ENCODE measurements at regions not wholly inside any gene's neighbourhood (a gene's known extent, or its start where the extent isn't known, plus 50 kb on each side); places are given as distances from the start of the nearest gene placed in this dataset.
"Not testable (repeated sequence)": the region's sequence is repeated elsewhere in the genome, so short reads cannot be mapped to it uniquely, and the experiment has no call there.

GRCh38 chr9:73969936-73970335, 527.2 kb upstream of the RORB start:
- in situ Hi-C loops (cut with MboI; ENCODE audit: low sequenced_read_pairs): no loop called here

GRCh38 chr9:73976424-73976823, 520.7 kb upstream of the RORB start:
- in situ Hi-C loops (cut with MboI; ENCODE audit: low sequenced_read_pairs): not testable (repeated sequence)

- in situ Hi-C loops (cut with MboI; ENCODE audit: low sequenced_read_pairs): no loop called here
These were observed 517.3 kb upstream of the RORB start for GRCh38 chr9:73979894-73980264.

- in situ Hi-C loops (cut with MboI; ENCODE audit: low sequenced_read_pairs): no loop called here
These were observed 516.4 kb upstream of the RORB start for GRCh38 chr9:73980754-73981153.

- in situ Hi-C loops (cut with MboI; ENCODE audit: low sequenced_read_pairs): no loop called here
These were observed 515.7 kb upstream of the RORB start for GRCh38 chr9:73981405-73981804.

- in situ Hi-C loops (cut with MboI; ENCODE audit: low sequenced_read_pairs): no loop called here
These were observed 501.3 kb upstream of the RORB start for GRCh38 chr9:73995836-73996235.

- in situ Hi-C loops (cut with MboI; ENCODE audit: low sequenced_read_pairs): no loop called here
These were observed 500.3 kb upstream of the RORB start for GRCh38 chr9:73996844-73997243.

GRCh38 chr9:74001382-74001781, 495.8 kb upstream of the RORB start:
- in situ Hi-C loops (cut with MboI; ENCODE audit: low sequenced_read_pairs): no loop called here

- in situ Hi-C loops (cut with MboI; ENCODE audit: low sequenced_read_pairs): no loop called here
These were observed 490.2 kb upstream of the RORB start for GRCh38 chr9:74006935-74007334.

- in situ Hi-C loops (cut with MboI; ENCODE audit: low sequenced_read_pairs): no loop called here
These were observed 489.3 kb upstream of the RORB start for GRCh38 chr9:74007833-74008232.

- in situ Hi-C loops (cut with MboI; ENCODE audit: low sequenced_read_pairs): no loop called here
These were observed 481.1 kb upstream of the RORB start for GRCh38 chr9:74016004-74016403.

GRCh38 chr9:74025402-74025925, 471.7 kb upstream of the RORB start:
- in situ Hi-C loops (cut with MboI; ENCODE audit: low sequenced_read_pairs): no loop called here

- in situ Hi-C loops (cut with MboI; ENCODE audit: low sequenced_read_pairs): no loop called here
These were observed 464.7 kb upstream of the RORB start for GRCh38 chr9:74032421-74032820.

GRCh38 chr9:74035786-74036185, 461.3 kb upstream of the RORB start:
- in situ Hi-C loops (cut with MboI; ENCODE audit: low sequenced_read_pairs): no loop called here

GRCh38 chr9:74036549-74037231, 460.4 kb upstream of the RORB start:
- in situ Hi-C loops (cut with MboI; ENCODE audit: low sequenced_read_pairs): no loop called here

- in situ Hi-C loops (cut with MboI; ENCODE audit: low sequenced_read_pairs): no loop called here
These were observed 459.9 kb upstream of the RORB start for GRCh38 chr9:74037274-74037673.

GRCh38 chr9:74041588-74041987, 455.5 kb upstream of the RORB start:
- in situ Hi-C loops (cut with MboI; ENCODE audit: low sequenced_read_pairs): no loop called here

GRCh38 chr9:74044844-74045243, 452.3 kb upstream of the RORB start:
- in situ Hi-C loops (cut with MboI; ENCODE audit: low sequenced_read_pairs): no loop called here

- in situ Hi-C loops (cut with MboI; ENCODE audit: low sequenced_read_pairs): no loop called here
These were observed 441.1 kb upstream of the RORB start for GRCh38 chr9:74056023-74056422.

- in situ Hi-C loops (cut with MboI; ENCODE audit: low sequenced_read_pairs): not testable (repeated sequence)
These were observed 440.1 kb upstream of the RORB start for GRCh38 chr9:74057051-74057450.

- in situ Hi-C loops (cut with MboI; ENCODE audit: low sequenced_read_pairs): no loop called here
These were observed 432.4 kb upstream of the RORB start for GRCh38 chr9:74064702-74065101.

- in situ Hi-C loops (cut with MboI; ENCODE audit: low sequenced_read_pairs): no loop called here
These were observed 431.0 kb upstream of the RORB start for GRCh38 chr9:74066128-74066527.

- in situ Hi-C loops (cut with MboI; ENCODE audit: low sequenced_read_pairs): no loop called here
These were observed 430.5 kb upstream of the RORB start for GRCh38 chr9:74066605-74067004.
